ENCODE measurements at regions not wholly inside any gene's neighbourhood (a gene's known extent, or its start where the extent isn't known, plus 50 kb on each side); places are given as distances from the start of the nearest gene placed in this dataset.

DNA sequence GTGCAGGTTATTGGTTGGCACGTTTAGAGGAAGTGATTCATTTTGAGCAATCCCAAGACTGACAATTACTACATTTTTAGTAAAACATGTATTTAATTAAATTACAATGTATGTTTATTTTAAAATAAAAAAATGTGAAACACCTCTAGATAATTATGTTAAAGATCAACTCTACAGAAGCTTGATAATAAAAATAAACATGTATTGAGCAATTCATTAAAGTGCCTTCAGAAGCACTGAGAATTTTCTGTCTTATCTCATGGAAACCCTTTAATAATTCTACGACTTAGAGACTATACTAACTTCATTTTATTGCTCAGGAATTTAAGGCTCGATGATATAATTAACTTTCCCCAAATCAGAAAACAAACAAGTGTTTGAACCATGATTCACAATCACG, 208.0 kb upstream of the BRINP3 start:
- TF ChIP-seq EED (IDR thresholded peaks at IDR 0.05; ENCODE audit: low read depth) (no peak), RAD21 (IDR thresholded peaks at IDR 0.05; ENCODE audit: insufficient read depth, low read depth, low read length) (no peak), NFYA (IDR thresholded peaks at IDR 0.05; ENCODE audit: borderline replicate concordance, low read depth, low read length) (no peak), RB1 (IDR thresholded peaks at IDR 0.05; ENCODE audit: borderline replicate concordance) (no peak)
- TF ChIP-seq, protein P1, sequence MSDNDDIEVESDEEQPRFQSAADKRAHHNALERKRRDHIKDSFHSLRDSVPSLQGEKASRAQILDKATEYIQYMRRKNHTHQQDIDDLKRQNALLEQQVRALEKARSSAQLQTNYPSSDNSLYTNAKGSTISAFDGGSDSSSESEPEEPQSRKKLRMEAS (IDR thresholded peaks at IDR 0.05; ENCODE audit: low read depth, low read length) = no peak
- TF ChIP-seq, protein P2, sequence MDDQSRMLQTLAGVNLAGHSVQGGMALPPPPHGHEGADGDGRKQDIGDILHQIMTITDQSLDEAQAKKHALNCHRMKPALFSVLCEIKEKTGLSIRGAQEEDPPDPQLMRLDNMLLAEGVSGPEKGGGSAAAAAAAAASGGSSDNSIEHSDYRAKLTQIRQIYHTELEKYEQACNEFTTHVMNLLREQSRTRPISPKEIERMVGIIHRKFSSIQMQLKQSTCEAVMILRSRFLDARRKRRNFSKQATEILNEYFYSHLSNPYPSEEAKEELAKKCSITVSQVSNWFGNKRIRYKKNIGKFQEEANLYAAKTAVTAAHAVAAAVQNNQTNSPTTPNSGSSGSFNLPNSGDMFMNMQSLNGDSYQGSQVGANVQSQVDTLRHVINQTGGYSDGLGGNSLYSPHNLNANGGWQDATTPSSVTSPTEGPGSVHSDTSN (IDR thresholded peaks at IDR 0.05; ENCODE audit: insufficient replicate concordance, low read depth, low read length) = no peak
- TF ChIP-seq, protein P3, sequence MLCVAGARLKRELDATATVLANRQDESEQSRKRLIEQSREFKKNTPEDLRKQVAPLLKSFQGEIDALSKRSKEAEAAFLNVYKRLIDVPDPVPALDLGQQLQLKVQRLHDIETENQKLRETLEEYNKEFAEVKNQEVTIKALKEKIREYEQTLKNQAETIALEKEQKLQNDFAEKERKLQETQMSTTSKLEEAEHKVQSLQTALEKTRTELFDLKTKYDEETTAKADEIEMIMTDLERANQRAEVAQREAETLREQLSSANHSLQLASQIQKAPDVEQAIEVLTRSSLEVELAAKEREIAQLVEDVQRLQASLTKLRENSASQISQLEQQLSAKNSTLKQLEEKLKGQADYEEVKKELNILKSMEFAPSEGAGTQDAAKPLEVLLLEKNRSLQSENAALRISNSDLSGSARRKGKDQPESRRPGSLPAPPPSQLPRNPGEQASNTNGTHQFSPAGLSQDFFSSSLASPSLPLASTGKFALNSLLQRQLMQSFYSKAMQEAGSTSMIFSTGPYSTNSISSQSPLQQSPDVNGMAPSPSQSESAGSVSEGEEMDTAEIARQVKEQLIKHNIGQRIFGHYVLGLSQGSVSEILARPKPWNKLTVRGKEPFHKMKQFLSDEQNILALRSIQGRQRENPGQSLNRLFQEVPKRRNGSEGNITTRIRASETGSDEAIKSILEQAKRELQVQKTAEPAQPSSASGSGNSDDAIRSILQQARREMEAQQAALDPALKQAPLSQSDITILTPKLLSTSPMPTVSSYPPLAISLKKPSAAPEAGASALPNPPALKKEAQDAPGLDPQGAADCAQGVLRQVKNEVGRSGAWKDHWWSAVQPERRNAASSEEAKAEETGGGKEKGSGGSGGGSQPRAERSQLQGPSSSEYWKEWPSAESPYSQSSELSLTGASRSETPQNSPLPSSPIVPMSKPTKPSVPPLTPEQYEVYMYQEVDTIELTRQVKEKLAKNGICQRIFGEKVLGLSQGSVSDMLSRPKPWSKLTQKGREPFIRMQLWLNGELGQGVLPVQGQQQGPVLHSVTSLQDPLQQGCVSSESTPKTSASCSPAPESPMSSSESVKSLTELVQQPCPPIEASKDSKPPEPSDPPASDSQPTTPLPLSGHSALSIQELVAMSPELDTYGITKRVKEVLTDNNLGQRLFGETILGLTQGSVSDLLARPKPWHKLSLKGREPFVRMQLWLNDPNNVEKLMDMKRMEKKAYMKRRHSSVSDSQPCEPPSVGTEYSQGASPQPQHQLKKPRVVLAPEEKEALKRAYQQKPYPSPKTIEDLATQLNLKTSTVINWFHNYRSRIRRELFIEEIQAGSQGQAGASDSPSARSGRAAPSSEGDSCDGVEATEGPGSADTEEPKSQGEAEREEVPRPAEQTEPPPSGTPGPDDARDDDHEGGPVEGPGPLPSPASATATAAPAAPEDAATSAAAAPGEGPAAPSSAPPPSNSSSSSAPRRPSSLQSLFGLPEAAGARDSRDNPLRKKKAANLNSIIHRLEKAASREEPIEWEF (IDR thresholded peaks at IDR 0.05; ENCODE audit: insufficient replicate concordance, low read depth, low read length) = no peak
- TF ChIP-seq, protein P4, sequence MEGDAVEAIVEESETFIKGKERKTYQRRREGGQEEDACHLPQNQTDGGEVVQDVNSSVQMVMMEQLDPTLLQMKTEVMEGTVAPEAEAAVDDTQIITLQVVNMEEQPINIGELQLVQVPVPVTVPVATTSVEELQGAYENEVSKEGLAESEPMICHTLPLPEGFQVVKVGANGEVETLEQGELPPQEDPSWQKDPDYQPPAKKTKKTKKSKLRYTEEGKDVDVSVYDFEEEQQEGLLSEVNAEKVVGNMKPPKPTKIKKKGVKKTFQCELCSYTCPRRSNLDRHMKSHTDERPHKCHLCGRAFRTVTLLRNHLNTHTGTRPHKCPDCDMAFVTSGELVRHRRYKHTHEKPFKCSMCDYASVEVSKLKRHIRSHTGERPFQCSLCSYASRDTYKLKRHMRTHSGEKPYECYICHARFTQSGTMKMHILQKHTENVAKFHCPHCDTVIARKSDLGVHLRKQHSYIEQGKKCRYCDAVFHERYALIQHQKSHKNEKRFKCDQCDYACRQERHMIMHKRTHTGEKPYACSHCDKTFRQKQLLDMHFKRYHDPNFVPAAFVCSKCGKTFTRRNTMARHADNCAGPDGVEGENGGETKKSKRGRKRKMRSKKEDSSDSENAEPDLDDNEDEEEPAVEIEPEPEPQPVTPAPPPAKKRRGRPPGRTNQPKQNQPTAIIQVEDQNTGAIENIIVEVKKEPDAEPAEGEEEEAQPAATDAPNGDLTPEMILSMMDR (IDR thresholded peaks at IDR 0.05 in 2 of 3, conservative IDR thresholded peaks at IDR 0.05 in 1 of 3; ENCODE audit: control insufficient read depth in 2 of 3, extremely low read depth in 1 of 3, insufficient read depth in 1 of 3, low read depth in 3 of 3, low read length in 3 of 3) = no peak

All from GM12878 (cell line).